ENCODE measurements at regions not wholly inside any gene's neighbourhood (a gene's known extent, or its start where the extent isn't known, plus 50 kb on each side); places are given as distances from the start of the nearest gene placed in this dataset.

GRCh38 chr11:112810951-112811350, 150.3 kb upstream of the NCAM1 start:
- DNase-seq (ENCODE audit: low spot score) = no peak

- no peak for DNase-seq (ENCODE audit: low spot score)
Observed at GRCh38 chr11:112811783-112812182, 149.4 kb upstream of the NCAM1 start.

- no peak for DNase-seq (ENCODE audit: low spot score)
Observed at GRCh38 chr11:112812729-112813128, 148.5 kb upstream of the NCAM1 start.

- DNase-seq (ENCODE audit: low spot score) = no peak
Observed at GRCh38 chr11:112814168-112814567, 147.1 kb upstream of the NCAM1 start.

- no peak for DNase-seq (ENCODE audit: low spot score)
Observed at GRCh38 chr11:112817376-112817775, 143.8 kb upstream of the NCAM1 start.

- no peak for DNase-seq (ENCODE audit: low spot score)
Observed at GRCh38 chr11:112822478-112823274, 138.5 kb upstream of the NCAM1 start.

GRCh38 chr11:112826026-112826425, 135.2 kb upstream of the NCAM1 start:
- no peak for DNase-seq (ENCODE audit: low spot score)

- no peak for DNase-seq (ENCODE audit: low spot score)
Observed at GRCh38 chr11:112826788-112827187, 134.4 kb upstream of the NCAM1 start.

- no peak for DNase-seq (ENCODE audit: low spot score)
Observed at GRCh38 chr11:112828421-112828820, 132.8 kb upstream of the NCAM1 start.

- DNase-seq (ENCODE audit: low spot score) = no peak
Observed at GRCh38 chr11:112829971-112830654, 131.1 kb upstream of the NCAM1 start.

GRCh38 chr11:112831041-112831440, 130.2 kb upstream of the NCAM1 start:
- DNase-seq (ENCODE audit: low spot score) = no peak

- DNase-seq (ENCODE audit: low spot score) = no peak
Observed at GRCh38 chr11:112831969-112832766, 129.1 kb upstream of the NCAM1 start.

- DNase-seq (ENCODE audit: low spot score) = peak; percentile 52
Observed at GRCh38 chr11:112834277-112834755, 126.9 kb upstream of the NCAM1 start.

- DNase-seq (ENCODE audit: low spot score) = no peak
Observed at GRCh38 chr11:112835591-112836255, 125.5 kb upstream of the NCAM1 start.

- DNase-seq (ENCODE audit: low spot score) = no peak
Observed at GRCh38 chr11:112836256-112836602, 125.0 kb upstream of the NCAM1 start.

GRCh38 chr11:112837162-112837826, 123.9 kb upstream of the NCAM1 start:
- no peak for DNase-seq (ENCODE audit: low spot score)

GRCh38 chr11:112839051-112839450, 122.2 kb upstream of the NCAM1 start:
- no peak for DNase-seq (ENCODE audit: low spot score)

GRCh38 chr11:112841729-112842128, 119.5 kb upstream of the NCAM1 start:
- DNase-seq (ENCODE audit: low spot score) = no peak

- no peak for DNase-seq (ENCODE audit: low spot score)
Observed at GRCh38 chr11:112842151-112842550, 119.1 kb upstream of the NCAM1 start.

- DNase-seq (ENCODE audit: low spot score) = no peak
Observed at GRCh38 chr11:112844517-112844916, 116.7 kb upstream of the NCAM1 start.

- no peak for DNase-seq (ENCODE audit: low spot score)
Observed at GRCh38 chr11:112847568-112847967, 113.7 kb upstream of the NCAM1 start.

All from ureter (tissue), 1 donor.